SK-N-MC (cell line): ENCODE measurements at regions not wholly inside any gene's neighbourhood (a gene's known extent, or its start where the extent isn't known, plus 50 kb on each side); places are given as distances from the start of the nearest gene placed in this dataset.

ENCODE experiments used
- EZH2 ChIP-seq: fragments of 200-600 bp; sonication (generic); IDR thresholded peaks from one replicate; pipeline ENCODE4 v1.6.1; 2017; ENCODE audit warnings: antibody characterized with exemption
- FOXP2 ChIP-seq: optimal IDR thresholded peaks from 2 replicates; pipeline ENCODE3; 2011; ENCODE audit warnings: mild to moderate bottlenecking, moderate library complexity; ENCODE audit not compliant: insufficient read depth; ENCODE audit errors: extremely low read length, control extremely low read depth
- POLR2AphosphoS5 ChIP-seq: IDR thresholded peaks from 2 replicates; pipeline ENCODE4 v1.6.1; 2012; ENCODE audit warnings: mild to moderate bottlenecking, low read depth, low read length, borderline replicate concordance

DNA sequence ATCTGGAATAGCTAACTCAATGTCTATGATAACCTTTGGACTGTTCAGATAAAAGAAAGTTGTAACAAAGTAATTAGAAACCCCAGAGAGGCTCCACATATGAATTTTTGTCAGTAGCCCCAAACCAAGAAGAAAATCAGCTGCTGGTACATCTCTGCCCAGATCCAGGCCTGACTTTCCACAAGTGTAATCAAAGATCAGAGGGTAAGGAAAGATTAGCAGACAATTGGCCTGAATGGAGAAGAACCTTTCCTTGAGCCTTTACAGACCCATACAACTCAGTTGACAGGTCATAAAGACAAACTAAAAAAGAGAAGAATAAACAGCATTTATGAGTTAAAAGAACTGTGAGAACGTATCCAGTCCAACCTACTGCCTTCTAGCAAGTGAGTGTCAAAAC lies 366.7 kb upstream of the PKN2 start:
- no peak for TF ChIP-seq FOXP2
- TF ChIP-seq EZH2: no peak
- no peak for TF ChIP-seq POLR2AphosphoS5
